GM21526 (cell line): ENCODE measurements at regions not wholly inside any gene's neighbourhood (a gene's known extent, or its start where the extent isn't known, plus 50 kb on each side); places are given as distances from the start of the nearest gene placed in this dataset.
"Not testable (repeated sequence)": the region's sequence is repeated elsewhere in the genome, so short reads cannot be mapped to it uniquely, and the experiment has no call there.

Source experiments
- ATAC-seq: cut with Tn5 transposase; IDR thresholded peaks from one replicate; pipeline ENCODE4 v1.9.1; 2021; ENCODE audit warnings: moderate library complexity; ENCODE audit not compliant: unreplicated experiment, low FRiP score

DNA sequence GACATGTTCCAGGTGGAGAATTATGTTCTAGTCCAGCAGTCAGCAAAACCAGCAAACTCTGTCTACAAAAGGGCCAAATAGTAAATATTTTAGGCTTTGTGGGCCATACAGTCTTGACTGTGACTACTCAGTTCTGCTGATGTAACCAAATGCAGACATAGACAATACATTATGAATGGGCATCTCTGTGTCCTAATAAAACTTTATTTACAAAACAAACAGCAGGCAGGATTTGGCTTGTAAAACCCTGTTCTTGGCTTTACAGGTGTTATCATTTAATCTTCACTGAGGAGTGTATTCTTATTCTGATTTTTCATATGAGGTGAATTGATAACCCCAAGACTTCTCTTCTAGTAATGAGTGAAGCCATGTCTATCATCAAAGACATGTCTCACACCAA, 278.6 kb downstream of the DUSP6 start:
- no peak for ATAC-seq

DNA sequence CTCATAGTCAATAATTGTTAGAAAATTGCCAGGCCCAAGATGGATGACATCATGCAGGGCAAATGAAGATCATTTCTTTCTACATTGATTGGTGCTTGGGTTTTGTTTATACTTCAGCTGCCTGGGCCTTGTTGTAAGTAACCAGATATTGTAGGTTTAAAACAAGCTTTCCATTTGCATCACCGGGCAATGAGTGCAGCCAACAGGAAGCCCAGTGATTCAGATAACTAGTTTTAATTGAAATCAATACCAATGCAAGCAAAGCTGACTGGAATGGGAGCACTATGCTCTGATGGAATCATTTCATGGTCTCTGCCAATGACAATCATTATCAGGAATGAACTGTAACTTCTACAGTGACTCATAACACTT, 279.3 kb downstream of the DUSP6 start:
- no peak for ATAC-seq

DNA sequence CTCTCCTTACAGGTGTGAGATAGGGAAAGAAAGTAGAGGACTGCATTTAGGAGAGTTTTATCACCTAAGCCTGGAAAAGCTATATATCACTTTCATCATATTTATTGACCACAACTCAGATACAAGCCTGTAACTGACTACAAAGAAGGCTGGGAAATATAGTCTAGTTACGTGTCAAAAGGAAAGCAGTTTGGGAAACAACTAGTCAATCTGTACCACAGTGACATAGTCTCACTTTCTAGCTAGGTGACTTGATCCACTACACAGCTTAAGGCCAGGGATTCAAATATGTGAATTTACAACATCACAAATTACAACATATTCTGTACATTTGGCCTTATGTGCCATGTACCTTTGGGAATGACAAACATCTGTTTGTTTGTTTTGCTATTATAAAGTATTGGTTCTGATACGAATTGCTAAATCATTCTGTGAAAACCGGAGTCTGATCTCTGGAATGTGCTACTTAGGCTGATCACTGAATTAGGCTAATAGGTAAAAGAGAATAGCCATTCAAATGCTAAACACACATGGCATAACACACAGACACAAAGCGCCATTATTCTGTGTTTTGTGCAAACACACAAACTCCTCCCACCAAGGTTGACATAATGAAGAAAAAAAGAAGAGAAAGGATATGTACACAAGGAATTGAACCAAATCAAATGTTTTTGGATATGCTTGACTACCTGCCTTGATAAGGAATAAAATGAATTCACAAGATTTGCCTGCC, 279.8 kb downstream of the DUSP6 start:
- no peak for ATAC-seq

DNA sequence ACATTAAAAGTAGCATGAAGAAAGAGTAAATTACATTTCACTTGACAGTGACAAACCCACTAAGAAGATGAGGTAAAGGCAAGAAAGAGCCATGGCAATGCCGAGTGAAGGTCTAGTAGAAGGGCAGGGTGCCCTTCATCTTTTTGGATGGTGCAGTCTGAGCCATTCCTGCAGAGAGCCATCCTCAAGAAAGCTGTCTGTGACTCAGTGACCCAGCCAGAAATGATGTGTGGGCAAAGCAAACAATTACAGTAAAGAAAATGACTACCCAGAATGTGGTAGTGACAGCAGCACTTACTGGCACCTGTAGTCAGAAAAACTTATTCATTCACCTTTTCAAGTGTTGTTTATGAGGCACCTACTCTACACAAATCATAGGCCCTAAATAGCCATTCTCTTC, 281.7 kb downstream of the DUSP6 start:
- ATAC-seq, result no peak

DNA sequence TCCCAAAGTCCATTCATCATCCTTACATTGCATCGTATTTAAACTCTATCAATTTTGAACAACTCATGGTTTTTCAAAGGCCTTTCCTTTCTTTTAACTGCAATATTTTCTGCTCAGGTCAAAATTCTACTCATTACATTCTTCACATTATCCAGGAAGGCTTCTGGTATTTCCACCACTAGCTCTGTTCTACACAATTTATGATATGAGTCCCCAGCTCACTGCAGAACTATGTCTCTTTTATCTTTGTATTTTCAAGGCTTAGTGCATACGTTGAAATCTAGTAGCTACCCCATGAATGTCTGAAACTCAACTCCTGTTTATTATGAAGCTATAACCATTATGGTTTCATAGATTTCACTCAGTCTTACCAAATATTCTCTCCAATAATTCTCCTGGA, 282.9 kb downstream of the DUSP6 start:
- ATAC-seq, result no peak

DNA sequence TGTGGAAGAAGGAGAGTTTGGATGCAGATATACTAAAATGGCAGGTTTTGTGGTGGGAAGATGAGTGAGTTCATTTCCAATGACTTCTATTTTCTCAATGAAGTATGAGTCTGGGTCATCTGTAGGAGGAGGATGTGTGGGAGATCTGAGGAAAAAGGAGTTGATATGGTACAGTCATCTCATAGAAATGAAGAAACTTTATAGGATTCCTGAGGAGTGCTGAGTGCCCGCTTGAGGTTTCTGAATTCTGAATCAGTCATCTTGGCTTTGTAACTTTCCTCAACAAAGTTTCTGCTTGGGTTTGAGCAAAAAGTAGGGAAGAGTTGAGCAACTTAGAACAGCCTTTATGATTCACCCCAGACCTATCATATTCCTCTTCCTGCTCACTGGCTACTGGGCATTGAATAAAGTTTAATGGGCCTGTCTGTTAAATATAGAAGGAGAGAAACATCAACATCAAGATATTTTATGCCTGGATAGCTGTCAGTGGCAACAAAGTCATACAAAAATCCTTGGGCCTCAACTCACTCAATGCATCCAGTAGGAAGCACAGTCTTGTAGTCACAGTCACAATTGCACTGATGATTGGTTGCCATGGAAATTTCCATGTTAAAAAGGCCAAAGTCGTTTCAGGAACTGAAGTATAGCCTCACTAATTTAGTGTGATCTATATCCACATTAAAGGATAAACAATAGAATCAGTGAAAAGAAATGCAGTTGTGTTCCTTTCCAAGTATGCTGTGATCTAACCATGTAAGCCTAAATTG, 284.7 kb downstream of the DUSP6 start:
- no peak for ATAC-seq

DNA sequence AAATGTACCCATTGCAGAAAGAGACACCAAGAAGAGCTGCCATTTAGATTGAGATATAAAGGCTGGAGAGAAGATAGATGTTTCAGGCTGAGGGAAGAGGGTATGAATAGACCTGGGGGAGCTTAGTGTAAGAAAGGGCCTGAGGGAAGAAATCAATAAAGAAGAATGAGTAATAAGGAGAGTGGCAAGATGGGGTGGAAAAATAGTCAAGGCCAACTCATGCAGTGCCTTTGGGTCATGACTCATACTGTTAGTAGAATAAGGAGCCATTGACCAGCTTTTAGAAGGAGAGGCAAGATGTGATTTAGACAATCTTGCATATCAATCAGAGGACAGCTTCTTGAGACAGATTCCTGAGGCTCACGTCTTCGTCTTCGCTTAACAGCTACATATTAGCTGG, 287.5 kb downstream of the DUSP6 start:
- no peak for ATAC-seq

DNA sequence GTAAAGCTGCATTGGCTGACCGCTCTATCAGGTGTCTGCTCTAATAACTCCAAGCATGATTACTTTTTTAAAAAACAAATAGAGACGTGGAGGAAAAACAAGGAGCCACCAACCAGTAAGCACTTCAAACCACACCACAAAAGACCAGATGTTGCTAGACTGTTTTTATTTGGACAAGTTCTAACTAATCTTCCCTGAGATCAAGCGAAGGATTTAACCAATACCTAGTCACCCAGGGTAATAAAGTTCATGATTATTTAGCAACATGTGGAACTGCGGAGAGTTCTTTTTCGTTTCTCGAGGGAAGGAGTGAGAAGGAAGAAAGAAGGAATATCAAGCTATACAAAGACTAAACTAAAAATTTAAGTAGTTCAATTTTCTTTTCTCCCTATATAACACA, 288.1 kb downstream of the DUSP6 start:
- no peak for ATAC-seq

DNA sequence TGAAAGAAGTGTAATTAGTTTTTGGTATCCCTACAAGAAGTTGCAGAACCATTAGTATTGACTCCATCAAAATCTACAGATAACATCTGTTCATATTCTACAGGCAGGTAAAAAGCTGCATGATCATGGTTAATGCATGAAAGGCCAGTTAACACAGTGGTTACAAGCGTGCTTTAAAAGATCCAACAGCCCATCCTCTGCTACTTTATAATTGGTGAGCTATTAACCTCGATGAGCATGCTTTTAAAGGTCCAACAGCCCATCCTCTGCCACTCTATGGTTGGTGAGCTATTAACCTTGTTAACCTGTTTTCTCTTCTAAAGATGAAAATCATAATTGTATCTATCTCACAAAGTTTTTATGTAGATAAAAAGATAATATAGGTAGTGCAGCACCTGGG, 289.3 kb downstream of the DUSP6 start:
- no peak for ATAC-seq

DNA sequence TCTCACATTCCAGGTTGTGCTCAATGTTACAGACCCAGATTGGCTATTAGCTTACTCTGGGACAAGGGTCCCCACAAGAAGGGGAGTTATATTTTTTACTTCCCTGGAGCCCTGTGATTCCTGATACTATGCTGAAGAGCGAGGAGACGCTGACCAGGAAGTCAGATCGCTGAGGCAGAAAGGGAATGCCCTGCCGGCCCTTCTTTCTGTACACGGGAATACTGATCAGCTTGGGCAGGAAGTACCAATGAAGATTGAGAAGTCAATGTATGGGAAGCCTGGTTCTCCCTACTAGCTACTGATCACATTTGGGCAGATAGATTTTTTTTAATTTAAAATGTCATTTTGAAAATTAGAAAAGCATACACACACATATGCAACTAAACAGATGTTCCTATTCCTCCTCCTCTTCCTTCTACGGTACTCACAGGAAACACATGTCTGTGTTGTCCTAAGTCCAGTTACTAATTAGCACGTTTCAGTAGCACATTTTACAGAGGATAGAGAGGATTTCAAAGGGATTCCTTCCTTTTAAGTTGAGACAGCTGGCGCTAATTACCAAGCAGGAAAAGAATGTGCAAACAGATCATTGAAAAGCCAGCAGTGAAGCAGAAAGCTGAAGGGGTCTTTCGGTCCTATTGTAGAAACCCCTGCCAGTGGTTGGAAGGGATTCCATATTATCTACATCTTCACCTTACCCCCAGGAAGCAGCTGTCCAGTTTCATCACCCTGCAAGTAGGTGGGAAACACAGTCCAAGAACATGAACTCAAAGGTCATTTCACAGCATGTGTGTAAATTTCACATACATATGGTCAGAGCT, 292.4 kb downstream of the DUSP6 start:
- ATAC-seq, result no peak

DNA sequence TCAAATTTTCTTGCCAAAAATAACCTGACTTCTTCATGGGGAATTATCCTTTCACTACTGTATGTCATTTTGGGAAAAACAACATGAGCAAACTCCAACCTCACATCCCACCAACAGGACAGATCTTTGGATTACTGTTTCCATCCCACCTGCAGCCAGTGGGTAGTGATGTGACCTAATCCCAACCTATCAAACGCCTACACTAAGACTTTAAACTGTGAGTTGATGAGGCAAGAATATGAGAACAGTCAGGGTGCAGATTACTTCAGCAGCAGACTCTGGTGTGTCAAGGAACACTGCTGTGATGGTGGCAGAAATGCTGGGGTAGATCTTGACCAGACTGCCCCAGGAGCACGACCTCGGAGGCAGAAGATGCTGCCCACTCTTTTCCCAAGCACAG, 293.2 kb downstream of the DUSP6 start:
- ATAC-seq, result no peak

DNA sequence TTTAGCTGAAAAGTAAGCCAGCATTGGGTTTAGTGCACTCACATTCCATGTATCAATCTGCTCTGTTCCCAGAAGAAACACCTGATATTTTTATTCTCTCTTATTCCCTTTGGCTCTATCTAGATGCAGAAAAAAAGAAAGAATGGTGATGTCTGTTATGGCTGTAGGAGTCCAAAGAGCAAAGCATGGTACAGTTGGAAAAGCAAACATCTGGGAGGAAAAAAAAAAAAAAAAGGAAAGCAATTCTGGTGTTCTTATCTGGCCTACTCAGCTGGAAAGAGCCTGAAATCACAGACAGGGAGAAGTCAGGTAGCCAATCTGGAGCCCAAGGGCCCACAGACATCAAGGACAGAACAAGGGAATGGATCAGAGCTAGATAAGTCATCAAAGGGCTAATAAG, 293.9 kb downstream of the DUSP6 start:
- ATAC-seq, result no peak

DNA sequence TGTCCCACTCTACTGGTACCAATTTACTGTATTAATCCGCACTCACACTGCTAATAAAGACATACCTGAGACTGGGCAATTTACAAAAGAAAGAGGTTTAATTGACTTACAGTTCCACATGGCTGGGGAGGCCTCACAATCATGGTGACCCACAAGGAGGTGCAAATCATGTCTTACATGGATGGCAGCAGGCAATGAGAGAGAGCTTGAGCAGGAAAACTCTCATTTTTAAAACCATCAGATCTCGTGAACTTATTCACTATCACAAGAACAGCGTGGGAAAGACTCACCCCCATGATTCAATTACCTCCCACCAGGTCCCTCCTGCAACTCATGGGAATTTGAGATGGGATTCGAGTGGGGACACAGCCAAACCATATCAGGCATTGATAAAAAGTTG, 298.5 kb downstream of the DUSP6 start:
- not testable (repeated sequence) for ATAC-seq

DNA sequence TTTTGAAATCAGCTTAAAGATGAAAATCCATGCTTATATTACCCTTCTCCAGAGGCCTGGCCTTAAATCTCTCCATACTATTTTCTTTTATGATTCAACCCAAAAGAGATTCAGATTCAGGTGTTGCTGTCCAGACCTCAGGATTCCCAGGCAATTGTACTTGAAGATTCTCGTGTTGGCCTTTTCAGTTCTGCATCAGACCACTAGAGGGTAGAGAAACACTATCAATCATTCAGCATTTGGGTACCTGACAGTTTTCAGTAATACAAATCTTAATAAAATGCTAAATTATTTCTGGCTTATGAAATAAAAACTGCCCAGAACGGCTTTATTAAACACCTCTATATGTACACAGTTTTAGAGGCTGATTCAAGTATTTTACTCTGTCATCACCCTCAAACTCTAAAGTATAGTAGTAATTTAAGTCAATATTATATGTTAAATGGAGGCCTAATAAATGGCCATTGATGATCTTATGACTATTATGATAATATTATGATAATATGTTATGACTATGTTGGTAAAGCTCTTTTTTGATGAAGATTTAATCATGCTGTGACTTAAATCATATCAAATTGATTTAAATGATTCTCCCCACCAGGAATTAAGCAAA, 301.1 kb downstream of the DUSP6 start:
- ATAC-seq, result peak; percentile 79

DNA sequence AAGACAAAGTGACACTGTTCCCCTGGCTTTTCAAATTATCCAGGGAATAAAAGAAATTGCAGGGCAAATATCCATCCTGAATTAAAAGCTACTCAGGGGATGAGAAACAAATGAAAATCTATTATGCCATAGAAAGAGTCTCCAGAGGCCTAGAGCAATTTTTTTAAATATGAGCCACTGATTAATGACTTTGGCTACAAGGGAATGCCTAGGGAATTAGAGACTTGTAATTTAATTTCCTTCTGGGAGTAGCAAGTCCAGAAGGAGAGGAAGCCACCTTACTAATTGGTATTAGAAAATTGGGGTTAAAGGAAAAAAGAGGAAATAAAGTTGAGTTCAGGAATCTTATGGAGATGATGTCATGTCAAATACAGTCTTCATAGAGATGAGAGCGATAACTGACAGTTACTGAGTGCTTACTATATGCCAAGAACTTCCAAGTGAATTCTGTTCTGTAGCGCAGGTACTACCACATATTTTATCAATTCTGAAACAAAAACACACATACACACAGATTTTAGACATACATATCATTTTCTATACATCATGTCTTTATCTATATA, 304.4 kb downstream of the DUSP6 start:
- ATAC-seq, result no peak

DNA sequence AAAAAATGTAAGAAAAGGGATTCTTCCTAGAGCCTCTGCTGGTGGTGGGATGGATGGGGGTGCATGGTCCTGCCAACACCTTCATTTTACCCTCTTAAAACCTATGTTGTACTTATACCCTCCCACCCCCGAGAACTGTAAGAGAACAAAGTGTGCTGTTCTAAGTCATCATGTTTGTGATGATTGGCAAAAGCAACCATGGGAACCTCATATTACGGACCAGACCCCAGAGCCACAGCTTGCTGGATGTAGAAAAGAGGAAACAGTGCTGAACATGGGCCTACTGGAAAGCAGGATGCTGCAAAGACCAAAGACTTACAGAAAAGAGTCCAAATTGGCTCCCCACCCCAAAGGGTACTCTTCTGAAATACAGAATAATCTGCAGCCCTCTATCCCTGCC, 311.2 kb downstream of the DUSP6 start:
- ATAC-seq, result no peak

DNA sequence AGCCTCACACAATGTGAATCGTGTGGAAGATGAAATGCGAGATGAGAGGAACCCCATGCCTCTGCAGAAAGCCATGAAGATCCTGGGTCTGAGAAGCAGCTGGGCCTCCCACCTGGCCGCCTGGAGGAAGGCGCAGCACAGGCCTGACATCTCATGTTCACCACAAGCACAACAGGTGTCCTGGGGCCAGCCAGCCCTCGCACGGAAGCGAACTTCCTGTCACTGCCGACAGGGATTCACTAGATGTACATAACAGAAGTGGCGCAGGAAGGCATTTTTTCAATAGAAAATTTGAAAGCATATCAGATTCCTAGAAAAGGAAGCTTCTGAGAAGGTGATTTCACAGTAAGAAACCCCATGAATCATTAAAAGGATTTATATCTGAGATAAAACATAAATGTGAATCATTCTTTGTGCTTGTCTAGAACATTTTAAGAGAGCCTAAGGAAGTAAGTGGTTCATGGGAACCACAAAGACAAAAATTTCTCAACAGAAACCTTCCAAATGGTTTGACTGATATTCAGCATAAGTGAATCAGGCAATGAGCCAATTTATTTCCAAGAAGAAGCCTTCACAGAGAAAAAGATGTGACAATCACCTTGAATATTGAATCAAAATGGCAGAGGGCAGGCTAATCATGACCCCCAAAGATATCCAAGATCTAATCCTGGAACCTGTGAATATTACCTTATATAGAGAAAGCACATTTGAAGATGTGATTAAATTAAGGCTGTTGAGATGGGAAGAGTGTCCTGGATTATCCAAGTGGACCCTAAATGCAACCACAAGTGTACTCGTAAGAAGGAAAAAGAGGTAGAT, 311.9 kb downstream of the DUSP6 start:
- ATAC-seq, result peak; percentile 99

DNA sequence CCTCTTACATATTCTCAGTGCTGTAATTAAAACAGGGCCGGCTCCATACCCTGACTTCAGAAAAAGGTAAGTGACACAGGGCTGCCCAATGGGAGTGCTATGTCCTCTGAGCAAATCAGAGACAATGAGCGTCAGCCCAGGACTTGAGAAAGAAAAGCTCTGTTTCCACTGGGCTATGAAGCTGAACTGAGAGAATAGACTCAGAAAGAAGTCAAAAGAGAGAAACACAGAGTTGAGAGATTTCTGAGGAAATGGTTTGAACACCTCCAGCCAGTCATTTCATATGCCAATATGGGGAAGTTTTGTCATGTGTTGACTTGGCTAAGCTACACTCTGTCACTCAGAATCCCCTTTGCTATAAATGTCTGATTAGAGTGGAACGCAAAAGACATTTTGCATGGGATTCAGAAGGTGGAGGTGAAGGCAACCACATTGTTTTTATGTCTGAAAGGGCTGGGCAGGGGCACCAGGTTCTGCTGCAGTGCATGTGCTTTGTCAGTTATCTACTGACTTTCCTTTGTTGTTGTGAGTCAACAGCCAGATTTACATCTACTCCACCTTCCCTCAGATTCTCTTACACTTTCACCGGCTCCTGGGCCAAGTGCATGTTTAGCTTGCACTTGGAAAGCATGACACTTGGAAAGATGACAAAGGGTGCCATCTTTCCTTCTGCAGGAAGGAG, 313.3 kb downstream of the DUSP6 start:
- peak; percentile 37 for ATAC-seq

DNA sequence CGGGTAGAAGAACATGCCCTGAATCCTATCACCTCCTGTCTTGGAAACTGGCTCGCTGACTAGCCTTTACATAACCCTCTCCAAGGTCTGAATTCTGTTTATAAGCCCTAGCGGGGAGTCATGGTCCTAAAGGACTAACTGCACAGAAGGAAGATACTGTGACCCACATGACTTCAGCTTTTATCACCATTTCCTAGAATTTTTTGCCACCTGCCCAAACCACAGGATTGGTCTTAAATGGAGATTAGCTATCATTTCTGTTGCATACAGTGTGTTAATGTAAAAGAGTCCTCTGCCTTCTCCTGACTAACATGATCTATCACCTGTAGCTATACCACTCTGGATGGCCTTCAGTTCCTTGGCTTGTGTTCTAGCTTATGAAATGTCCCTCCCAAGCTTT, 319.2 kb downstream of the DUSP6 start:
- no peak for ATAC-seq
